Heart right ventricle (tissue), 16 donors: ENCODE measurements at regions not wholly inside any gene's neighbourhood (a gene's known extent, or its start where the extent isn't known, plus 50 kb on each side); places are given as distances from the start of the nearest gene placed in this dataset.

ENCODE experiments used
- ATAC-seq, 8 donors: fragments of 200-7000 bp; cut with Tn5 transposase; one replicate each; pipeline ENCODE4 v1.9.1; 2020; ENCODE audit warnings: mild to moderate bottlenecking in 8 of 8, moderate library complexity in 8 of 8, moderate number of reproducible peaks in 1 of 8
- DNase-seq, 2 donors: peaks; one replicate each; pipeline ENCODE4 v3.0.0-alpha.2; 2020
- H3K27ac ChIP-seq, 10 donors: fragments of 200-600 bp; sonication (generic) in 2 of 10; one replicate each; pipeline versions ENCODE4 v1.5.0 to v1.8.0; 2020 to 2022; ENCODE audit warnings: mild to moderate bottlenecking in 3 of 10
- H3K27me3 ChIP-seq, 7 donors: fragments of 200-600 bp; one replicate each; pipeline ENCODE4 v1.8.0; 2021 to 2022; ENCODE audit warnings: mild to moderate bottlenecking in 2 of 7
- H3K36me3 ChIP-seq, 9 donors: fragments of 200-600 bp; sonication (generic) in 1 of 9; one replicate each; pipeline versions ENCODE4 v1.5.0 to v1.8.0; 2020 to 2022; ENCODE audit warnings: mild to moderate bottlenecking in 2 of 9
- H3K4me1 ChIP-seq, 9 donors: fragments of 200-600 bp; sonication (generic) in 1 of 9; one replicate each; pipeline versions ENCODE4 v1.5.0 to v1.8.0; 2020 to 2022; ENCODE audit warnings: mild to moderate bottlenecking in 4 of 9
- H3K4me3 ChIP-seq, 10 donors: fragments of 200-600 bp; sonication (generic) in 2 of 10; one replicate each; pipeline versions ENCODE4 v1.5.0 to v1.8.0; 2020 to 2022; ENCODE audit warnings: mild to moderate bottlenecking in 7 of 10, moderate library complexity in 2 of 10
- H3K9me3 ChIP-seq, 11 donors: fragments of 200-600 bp in 10 of 11; sonication (generic) in 2 of 11; one replicate each; pipeline versions ENCODE4 v1.5.0 to v1.8.0; 2013 to 2022; ENCODE audit warnings: mild to moderate bottlenecking in 2 of 11, control low read depth in 1 of 11, moderate library complexity in 1 of 11
- CTCF ChIP-seq, 9 donors: fragments of 200-600 bp; sonication (generic) in 2 of 9; IDR thresholded peaks; one replicate each; pipeline versions ENCODE4 v1.5.0 to v1.8.0; 2021 to 2022; ENCODE audit warnings: antibody characterized with exemption in 9 of 9, mild to moderate bottlenecking in 5 of 9, moderate library complexity in 1 of 9
- WGBS, 2 donors: extraction: QIAGEN DNeasy Blood & Tissue Kit; methylation state at CpG; one replicate each; pipeline ENCODE4 v1.1.7; 2013; ENCODE audit warnings: inconsistent platforms in 1 of 2; 5-methylcytosine and 5-hydroxymethylcytosine counted together
- intact Hi-C, 10 donors: fragments of 100-400 bp; cut with DNase I; formaldehyde crosslinking; loops; one replicate each; pipeline versions ENCODE4 v1.11.1 to v1.14.2; 2022
- donor health status: Arrhythmogenic right ventricular cardiomyopathy.
- donor health status: ischemic (EF 13 %, LVEDD 7.1; RV severe dilation, severe dysfunction).
- donor health status: healthy with polysubstance abuse.
- donor health status: DM: no; HTN: yes; CAD: no.
- donor health status: DM: no; HTN: no; CAD: no.
- donor health status: ischemic (EF 25% LVEDD 6.9; RV normal size, moderate dysfunction).
- donor health status: ischemic (EF 25% LVEDD 5.7; RV mildly dilated, moderate dysfunction).
- donor health status: healthy.
- donor health status: DM: yes; HTN: yes; CAD: no.
- donor health status: Ischemic cardiomyopathy.
- donor health status: ischemic (EF 35%, LVEDD 5.7; RV mildly dilated, moderate dysfunction).
- donor health status: nonischemic (EF 11% LVEDD 7.7; RV severe dilation, severe dysfunction).
- donor health status: DM: yes; HTN: yes; CAD: no.
- donor health status: PGD.
- donor health status: ischemic (EF 29% LVEDD 5.4; RV normal size, mild dysfunction).
- donor health status: nonischemic (EF 23%, LVEDD 6.1; RV moderate dilation, normal function).

DNA sequence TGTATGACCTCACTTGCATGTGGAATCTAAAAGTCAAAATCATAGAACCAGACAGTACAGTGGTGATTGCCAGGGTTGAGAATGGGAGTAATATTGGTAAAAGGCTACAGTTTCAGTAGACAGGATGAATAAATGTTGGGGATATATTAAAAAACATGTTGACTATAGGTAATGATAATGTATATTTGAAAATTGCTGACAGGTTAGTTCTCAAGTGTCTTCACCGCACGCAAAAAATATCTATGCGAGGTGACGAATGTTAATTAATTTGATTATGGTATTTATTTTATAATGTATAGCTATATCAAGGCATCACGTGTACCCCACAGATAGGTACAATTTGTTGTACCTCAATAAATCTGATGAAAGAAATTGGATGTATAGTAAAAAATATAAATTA is 909.6 kb upstream of the NDST4 start:
- no peaks in the 10 kb centered on the region for H3K27me3 ChIP-seq
- DNase-seq, result no peak
- no peak for TF ChIP-seq CTCF (IDR thresholded peaks at IDR 0.05)
- intact Hi-C loops, result no loop called here
- peaks cover 0 to 47% (median 9%) of the 10 kb centered on the region in 11 donors for H3K9me3 ChIP-seq
- no peaks in the 10 kb centered on the region for H3K36me3 ChIP-seq
- no peaks in the 10 kb centered on the region for H3K4me1 ChIP-seq
- H3K4me3 ChIP-seq, result no peak overlapping the region
- WGBS, 2 donors, result 73 to 92% methylated on average over 5 of the region's 5 CpGs
- H3K27ac ChIP-seq, result no peak overlapping the region
- ATAC-seq, result no peak

DNA sequence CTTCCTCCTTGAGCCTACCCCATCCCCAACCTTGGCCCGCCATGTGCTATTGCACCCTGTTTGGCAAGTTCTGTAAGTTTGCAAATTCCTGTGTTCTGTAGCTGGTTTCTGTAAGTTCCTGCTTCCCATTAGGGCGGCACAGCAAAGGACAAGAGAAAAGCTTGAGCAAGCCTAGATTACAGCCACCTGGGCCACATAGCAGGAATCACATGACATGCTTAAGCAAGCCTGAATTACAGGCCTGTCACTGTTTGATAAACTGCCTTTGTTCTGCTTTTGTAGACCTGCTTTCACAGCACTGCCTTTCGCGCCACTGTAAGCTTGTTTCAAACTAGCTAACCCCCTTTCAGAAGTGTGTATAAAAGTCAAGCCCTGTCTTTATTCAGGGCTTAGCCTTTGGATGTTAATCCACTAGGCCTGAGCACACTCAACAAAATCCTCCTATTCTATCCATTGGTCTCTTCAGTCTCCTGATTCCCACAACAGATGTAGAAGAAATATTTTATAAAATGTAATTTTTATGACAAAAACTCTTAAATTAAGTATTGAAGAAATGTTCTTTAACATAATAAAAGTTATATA is 906.8 kb upstream of the NDST4 start:
- no peak overlapping the region for H3K27ac ChIP-seq
- no peaks in the 10 kb centered on the region for H3K36me3 ChIP-seq
- no peak overlapping the region for H3K4me3 ChIP-seq
- H3K27me3 ChIP-seq, result no peaks in the 10 kb centered on the region
- H3K9me3 ChIP-seq, result peaks cover 0 to 75% (median 22%) of the 10 kb centered on the region in 11 donors
- intact Hi-C loops, result no loop called here
- no peak for TF ChIP-seq CTCF (IDR thresholded peaks at IDR 0.05)
- no peaks in the 10 kb centered on the region for H3K4me1 ChIP-seq
- WGBS, 2 donors, result 86 to 93% methylated on average over 4 of the region's 4 CpGs
- DNase-seq (no peak), ATAC-seq (no peak)

- H3K27ac ChIP-seq, result no peak overlapping the region
- no peak for TF ChIP-seq CTCF (IDR thresholded peaks at IDR 0.05)
- intact Hi-C loops, result no loop called here
- H3K27me3 ChIP-seq, result no peaks in the 10 kb centered on the region
- no peak overlapping the region for H3K4me3 ChIP-seq
- H3K36me3 ChIP-seq, result no peaks in the 10 kb centered on the region
- 82 to 86% methylated on average over 3 of the region's 3 CpGs for WGBS, 2 donors
- peaks cover 0 to 89% (median 32%) of the 10 kb centered on the region in 11 donors for H3K9me3 ChIP-seq
- H3K4me1 ChIP-seq, result no peaks in the 10 kb centered on the region
- DNase-seq (no peak), ATAC-seq (no peak)
These were observed 905.4 kb upstream of the NDST4 start for GRCh38 chr4:116018831-116019230.

DNA sequence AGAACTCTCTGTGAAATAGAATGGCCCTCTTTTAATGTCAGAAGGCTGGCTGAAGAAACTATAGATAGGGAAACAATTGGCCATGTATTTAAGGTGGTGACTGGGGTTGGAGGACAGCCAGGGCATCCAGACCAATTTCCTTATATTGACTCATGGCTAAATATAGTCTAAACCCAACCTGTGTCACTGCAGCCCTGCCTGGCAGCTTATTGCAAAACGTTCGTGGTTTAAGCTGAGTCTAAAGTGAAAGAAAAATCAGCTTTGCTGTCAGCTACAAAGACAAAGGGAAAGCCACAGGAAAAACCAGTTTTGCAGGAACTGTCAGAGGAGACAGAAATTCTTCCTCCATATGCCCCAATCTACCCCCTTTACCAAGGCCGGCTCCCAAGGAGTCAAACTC is 902.8 kb upstream of the NDST4 start:
- H3K4me1 ChIP-seq, result no peaks in the 10 kb centered on the region
- DNase-seq, result peak in 1 of 2 donors; percentile 21
- H3K4me3 ChIP-seq, result no peak overlapping the region
- no peak for ATAC-seq
- H3K36me3 ChIP-seq, result no peaks in the 10 kb centered on the region
- H3K27me3 ChIP-seq, result no peaks in the 10 kb centered on the region
- intact Hi-C loops, result no loop called here
- WGBS, 2 donors, result 72 to 76% methylated on average over 3 of the region's 3 CpGs
- no peak for TF ChIP-seq CTCF (IDR thresholded peaks at IDR 0.05)
- no peak overlapping the region for H3K27ac ChIP-seq
- peaks cover 0 to 96% (median 32%) of the 10 kb centered on the region in 11 donors for H3K9me3 ChIP-seq
